T-helper 17 cell (primary cell): ENCODE measurements at regions not wholly inside any gene's neighbourhood (a gene's known extent, or its start where the extent isn't known, plus 50 kb on each side); places are given as distances from the start of the nearest gene placed in this dataset.

Experiments used
- ATAC-seq: fragments of 150-1000 bp; cut with Tn5 transposase; 2 replicates; pipeline ENCODE4 v1.10.0; 2021; ENCODE audit warnings: mild to moderate bottlenecking, moderate library complexity
- DNase-seq, 3 donors: peaks; one replicate each; pipeline versions ENCODE4 v3.0.0 to v3.0.0-alpha.2; 2020 to 2021
- H3K9me3 ChIP-seq: one replicate; pipeline ENCODE4 v1.7.0; 2013; ENCODE audit warnings: low read length, mild to moderate bottlenecking; ENCODE audit not compliant: control insufficient read depth, poor library complexity, severe bottlenecking
- H3K27ac Mint-ChIP-seq: one replicate; pipeline ENCODE4 v1.8.0; 2022; ENCODE audit warnings: mild to moderate bottlenecking, moderate library complexity, mixed read lengths
- H3K27me3 Mint-ChIP-seq: one replicate; pipeline ENCODE4 v1.8.0; 2022; ENCODE audit warnings: mixed read lengths
- H3K36me3 Mint-ChIP-seq: one replicate; pipeline ENCODE4 v1.8.0; 2022; ENCODE audit warnings: low read depth, mixed read lengths
- H3K4me1 Mint-ChIP-seq: one replicate; pipeline ENCODE4 v1.8.0; 2022; ENCODE audit warnings: mild to moderate bottlenecking, mixed read lengths
- H3K4me3 Mint-ChIP-seq: one replicate; pipeline ENCODE4 v1.8.0; 2022; ENCODE audit warnings: mild to moderate bottlenecking, moderate library complexity, mixed read lengths

DNA sequence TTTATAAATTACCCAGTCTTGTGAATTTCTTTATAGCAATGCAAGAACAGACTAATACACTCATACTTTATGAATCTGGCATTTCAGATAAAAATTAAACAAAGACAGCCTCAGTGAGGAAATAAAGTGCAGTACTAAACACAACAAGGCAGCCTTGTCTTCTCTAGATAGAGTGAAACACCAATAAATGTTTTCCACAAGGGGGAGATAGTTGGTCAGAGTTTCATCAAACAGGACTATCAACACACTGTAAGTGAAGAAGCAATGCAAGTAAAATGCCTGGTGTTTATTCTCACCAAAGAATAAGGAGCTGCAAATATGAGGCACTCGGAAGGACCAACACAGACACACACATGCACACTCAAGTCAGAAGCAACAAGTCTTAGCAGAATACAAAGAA lies 62.8 kb downstream of the FAM9B start:
- Mint-ChIP-seq H3K27ac (peak overlapping the region; percentile 27), H3K4me3 (no peak overlapping the region), H3K27me3 (no peaks in the 10 kb centered on the region), H3K4me1 (no peaks in the 10 kb centered on the region), H3K36me3 (no peaks in the 10 kb centered on the region)
- ATAC-seq (peak; percentile 66), DNase-seq (no peak)
- no peaks in the 10 kb centered on the region for H3K9me3 ChIP-seq

DNA sequence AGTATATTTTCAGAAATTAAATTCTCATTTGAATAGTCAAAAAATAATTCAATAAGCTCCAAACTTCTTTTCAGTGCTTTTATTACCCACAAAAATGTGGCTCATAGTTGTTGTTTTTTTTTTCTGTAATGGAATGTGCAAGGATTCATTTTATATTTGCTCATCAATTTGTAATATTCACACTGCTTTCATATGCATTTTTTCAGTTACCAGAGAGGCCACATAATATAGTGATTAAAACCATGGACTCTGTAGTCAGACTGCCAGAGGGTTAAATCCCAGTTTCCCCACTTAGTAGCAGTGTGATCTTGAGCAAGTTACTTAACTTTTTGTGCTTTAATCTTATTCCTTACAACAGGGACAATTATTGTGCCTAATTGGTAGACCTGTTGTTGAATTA lies 64.5 kb downstream of the FAM9B start:
- no peaks in the 10 kb centered on the region for H3K36me3 Mint-ChIP-seq
- DNase-seq: no peak
- H3K27me3 Mint-ChIP-seq: no peaks in the 10 kb centered on the region
- ATAC-seq: no peak
- H3K4me1 Mint-ChIP-seq: no peaks in the 10 kb centered on the region
- H3K27ac Mint-ChIP-seq: no peak overlapping the region
- no peak overlapping the region for H3K4me3 Mint-ChIP-seq
- no peaks in the 10 kb centered on the region for H3K9me3 ChIP-seq

- no peak overlapping the region for H3K4me3 Mint-ChIP-seq
- no peaks in the 10 kb centered on the region for H3K9me3 ChIP-seq
- no peaks in the 10 kb centered on the region for H3K36me3 Mint-ChIP-seq
- H3K4me1 Mint-ChIP-seq: no peaks in the 10 kb centered on the region
- no peak overlapping the region for H3K27ac Mint-ChIP-seq
- ATAC-seq: no peak
- no peaks in the 10 kb centered on the region for H3K27me3 Mint-ChIP-seq
- no peak for DNase-seq
These were observed 66.5 kb downstream of the FAM9B start for GRCh38 chrX:8967461-8967860.

- DNase-seq (no peak), ATAC-seq (no peak)
- H3K9me3 ChIP-seq: no peaks in the 10 kb centered on the region
- Mint-ChIP-seq H3K4me3 (no peak overlapping the region), H3K27ac (no peak overlapping the region), H3K4me1 (no peaks in the 10 kb centered on the region), H3K27me3 (peaks cover 17% of the 10 kb centered on the region), H3K36me3 (peaks cover 2% of the 10 kb centered on the region)
These were observed 72.9 kb downstream of the FAM9B start for GRCh38 chrX:8960957-8961468.

GRCh38 chrX:8955511-8955910 lies 78.4 kb downstream of the FAM9B start:
- ATAC-seq (no peak), DNase-seq (no peak)
- H3K9me3 ChIP-seq: no peaks in the 10 kb centered on the region
- Mint-ChIP-seq H3K27me3 (peaks cover 21% of the 10 kb centered on the region), H3K4me1 (no peaks in the 10 kb centered on the region), H3K4me3 (no peak overlapping the region), H3K27ac (no peak overlapping the region), H3K36me3 (peaks cover 2% of the 10 kb centered on the region)

GRCh38 chrX:8946563-8946962 lies 87.4 kb downstream of the FAM9B start:
- Mint-ChIP-seq H3K4me1 (no peaks in the 10 kb centered on the region), H3K27me3 (peaks cover 16% of the 10 kb centered on the region), H3K27ac (no peak overlapping the region), H3K4me3 (no peak overlapping the region), H3K36me3 (no peaks in the 10 kb centered on the region)
- DNase-seq (no peak), ATAC-seq (no peak)
- H3K9me3 ChIP-seq: no peaks in the 10 kb centered on the region

- H3K36me3 Mint-ChIP-seq: no peaks in the 10 kb centered on the region
- H3K4me3 Mint-ChIP-seq: no peak overlapping the region
- DNase-seq: no peak
- H3K4me1 Mint-ChIP-seq: no peaks in the 10 kb centered on the region
- no peak overlapping the region for H3K27ac Mint-ChIP-seq
- ATAC-seq: no peak
- no peaks in the 10 kb centered on the region for H3K27me3 Mint-ChIP-seq
- no peaks in the 10 kb centered on the region for H3K9me3 ChIP-seq
These were observed 94.6 kb downstream of the FAM9B start for GRCh38 chrX:8939322-8939721.

DNA sequence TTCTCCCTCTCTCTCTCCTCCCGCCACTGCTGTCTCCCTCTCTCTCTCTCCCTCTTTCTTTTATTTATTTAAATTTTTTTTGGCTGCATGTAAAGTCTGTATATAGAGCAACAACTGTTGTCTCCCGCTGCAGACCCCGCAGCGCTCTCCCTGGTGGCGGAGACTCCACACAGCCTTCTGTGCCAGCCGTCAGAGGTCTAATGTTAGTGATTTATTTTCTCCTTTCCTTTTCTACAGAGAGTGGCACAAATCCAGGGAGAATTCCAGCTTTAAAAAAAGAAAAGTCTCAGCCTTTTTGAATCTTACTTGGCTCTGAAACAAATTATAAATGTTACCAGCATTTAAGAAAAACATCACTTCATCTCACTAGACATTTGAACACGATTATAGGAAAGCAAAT lies 106.2 kb downstream of the FAM9B start:
- H3K4me3 Mint-ChIP-seq: no peak overlapping the region
- no peaks in the 10 kb centered on the region for H3K4me1 Mint-ChIP-seq
- no peaks in the 10 kb centered on the region for H3K9me3 ChIP-seq
- peaks cover 2% of the 10 kb centered on the region for H3K36me3 Mint-ChIP-seq
- no peak for ATAC-seq
- no peak for DNase-seq
- H3K27ac Mint-ChIP-seq: no peak overlapping the region
- peaks cover 7% of the 10 kb centered on the region for H3K27me3 Mint-ChIP-seq

DNA sequence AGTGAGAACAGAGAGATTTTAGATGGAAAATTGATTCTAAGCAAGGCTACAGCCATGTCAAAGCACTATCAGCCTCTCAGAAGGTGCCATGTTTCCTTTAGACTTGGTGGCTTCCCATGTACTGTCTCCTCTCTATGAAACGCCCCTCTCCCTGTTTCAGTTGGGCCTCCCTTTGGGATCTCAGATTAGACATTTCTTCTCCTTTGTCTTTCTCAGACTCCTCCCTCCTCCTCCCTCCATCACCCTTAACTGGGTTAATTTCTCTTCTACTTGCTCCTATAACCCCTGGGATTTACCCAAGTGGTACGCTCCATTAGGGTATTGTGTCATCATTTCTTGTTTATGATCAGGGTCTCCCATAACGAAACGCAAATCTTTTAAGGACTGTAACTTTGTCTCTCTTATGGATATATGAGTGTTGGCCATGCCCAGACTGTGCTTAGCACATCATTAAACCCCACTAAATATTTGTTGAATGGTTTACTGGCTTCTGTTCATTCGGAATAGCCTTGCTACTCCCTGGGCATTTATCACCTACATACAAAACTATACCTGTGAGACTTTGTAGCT lies 106.8 kb downstream of the FAM9B start:
- H3K9me3 ChIP-seq: no peaks in the 10 kb centered on the region
- Mint-ChIP-seq H3K27me3 (peaks cover 7% of the 10 kb centered on the region), H3K4me1 (no peaks in the 10 kb centered on the region), H3K27ac (no peak overlapping the region), H3K36me3 (peaks cover 2% of the 10 kb centered on the region), H3K4me3 (no peak overlapping the region)
- no peak for ATAC-seq
- DNase-seq: no peak

GRCh38 chrX:8921615-8922014 lies 112.3 kb downstream of the FAM9B start:
- no peak for ATAC-seq
- no peaks in the 10 kb centered on the region for H3K9me3 ChIP-seq
- Mint-ChIP-seq H3K4me1 (no peaks in the 10 kb centered on the region), H3K4me3 (no peak overlapping the region), H3K27me3 (peaks cover 7% of the 10 kb centered on the region), H3K36me3 (peaks cover 2% of the 10 kb centered on the region), H3K27ac (no peak overlapping the region)
- DNase-seq: no peak

GRCh38 chrX:8919801-8920200 lies 114.1 kb downstream of the FAM9B start:
- H3K27me3 Mint-ChIP-seq: no peaks in the 10 kb centered on the region
- no peak overlapping the region for H3K27ac Mint-ChIP-seq
- H3K4me3 Mint-ChIP-seq: no peak overlapping the region
- H3K36me3 Mint-ChIP-seq: no peaks in the 10 kb centered on the region
- no peak for ATAC-seq
- DNase-seq: no peak
- no peaks in the 10 kb centered on the region for H3K4me1 Mint-ChIP-seq
- no peaks in the 10 kb centered on the region for H3K9me3 ChIP-seq

DNA sequence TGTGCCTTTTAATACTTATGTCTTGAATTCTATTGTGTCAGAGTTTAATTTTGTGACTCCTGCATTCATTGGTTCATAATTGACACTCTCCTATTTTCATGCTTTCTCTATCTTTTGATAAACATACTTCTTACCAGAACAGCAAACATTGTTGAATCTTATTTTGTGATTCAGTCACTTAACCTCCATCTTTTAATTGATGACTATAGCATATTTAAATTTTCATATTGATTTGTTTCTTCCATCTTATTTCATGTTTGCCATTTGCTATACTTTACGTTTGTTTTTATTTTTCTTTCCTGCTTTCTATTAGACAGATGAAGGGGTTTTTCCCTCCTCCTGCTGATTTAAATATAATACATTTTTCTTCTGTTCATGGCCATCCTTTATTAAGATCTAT lies 115.5 kb upstream of the FAM9A start:
- ATAC-seq: no peak
- no peak for DNase-seq
- Mint-ChIP-seq H3K27me3 (no peaks in the 10 kb centered on the region), H3K27ac (no peak overlapping the region), H3K4me3 (no peak overlapping the region), H3K4me1 (no peaks in the 10 kb centered on the region), H3K36me3 (no peaks in the 10 kb centered on the region)
- H3K9me3 ChIP-seq: no peaks in the 10 kb centered on the region

DNA sequence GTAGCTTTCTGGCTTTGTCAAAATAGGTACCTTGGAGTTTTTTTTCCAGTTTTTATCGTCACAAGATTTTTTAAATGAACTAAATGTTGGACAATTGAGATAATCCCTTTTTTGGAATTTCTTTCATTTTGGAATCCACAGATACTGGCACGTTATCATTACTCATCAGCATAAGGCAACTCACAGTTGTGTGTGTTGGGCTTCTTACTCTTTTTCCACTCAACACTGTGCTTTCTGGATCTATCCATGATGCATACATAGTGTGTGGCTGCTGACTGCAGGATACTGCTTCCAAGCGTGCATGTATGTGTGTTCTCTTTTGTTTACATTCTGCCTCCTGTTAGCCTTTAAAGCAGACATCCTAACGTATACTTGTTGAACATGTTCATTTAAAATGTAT lies 113.5 kb upstream of the FAM9A start:
- H3K4me1 Mint-ChIP-seq: no peaks in the 10 kb centered on the region
- no peaks in the 10 kb centered on the region for H3K36me3 Mint-ChIP-seq
- H3K9me3 ChIP-seq: no peaks in the 10 kb centered on the region
- H3K4me3 Mint-ChIP-seq: no peak overlapping the region
- no peak for DNase-seq
- no peaks in the 10 kb centered on the region for H3K27me3 Mint-ChIP-seq
- no peak for ATAC-seq
- H3K27ac Mint-ChIP-seq: no peak overlapping the region

DNA sequence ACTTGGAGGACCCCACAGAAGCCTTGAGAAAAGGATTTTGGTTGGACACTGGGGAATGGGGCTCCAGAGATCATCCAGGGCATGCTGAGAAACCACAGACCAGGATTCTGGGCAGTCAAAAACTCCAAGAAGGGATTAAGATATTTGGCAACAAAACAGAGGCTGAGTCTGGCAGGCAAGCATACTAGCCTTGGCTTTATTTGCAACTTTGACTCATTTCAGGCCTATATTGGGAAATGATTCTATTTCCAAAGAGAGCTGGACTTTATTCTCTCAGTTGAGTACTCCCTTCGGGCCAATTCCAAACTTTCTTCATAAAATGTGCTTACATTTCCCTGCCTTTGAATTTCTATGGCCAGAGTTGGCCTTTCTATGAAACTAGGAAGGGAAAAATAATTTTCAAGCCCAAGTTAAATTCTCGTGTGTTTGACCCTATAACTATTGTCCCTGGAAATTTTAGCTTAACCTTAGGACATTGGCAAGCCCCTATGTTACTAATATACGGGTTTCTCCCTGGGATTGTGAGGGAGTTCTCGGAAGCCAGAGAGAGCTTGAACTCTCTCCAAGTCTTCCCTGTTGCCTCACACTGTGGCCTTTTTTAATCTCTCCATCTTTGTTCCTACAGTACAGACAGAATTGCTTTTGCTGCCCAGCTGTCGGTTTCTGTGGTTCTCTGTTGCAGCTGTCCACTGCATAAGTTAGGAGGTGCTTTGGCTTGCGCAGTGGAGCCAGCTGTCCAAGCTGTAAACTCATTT lies 112.6 kb upstream of the FAM9A start:
- H3K27ac Mint-ChIP-seq: no peak overlapping the region
- H3K27me3 Mint-ChIP-seq: no peaks in the 10 kb centered on the region
- no peak overlapping the region for H3K4me3 Mint-ChIP-seq
- H3K9me3 ChIP-seq: no peaks in the 10 kb centered on the region
- ATAC-seq (no peak), DNase-seq (no peak)
- no peaks in the 10 kb centered on the region for H3K36me3 Mint-ChIP-seq
- H3K4me1 Mint-ChIP-seq: no peaks in the 10 kb centered on the region
